LoVo (cell line): ENCODE measurements at regions not wholly inside any gene's neighbourhood (a gene's known extent, or its start where the extent isn't known, plus 50 kb on each side); places are given as distances from the start of the nearest gene placed in this dataset.

Source experiments
- DNase-seq: peaks from one replicate; pipeline ENCODE4 v3.0.0-alpha.2; 2016; ENCODE audit warnings: low spot score

GRCh38 chr1:192949783-192950182 is 109.4 kb downstream of the UCHL5 start:
- DNase-seq, result no peak

- DNase-seq, result no peak
Observed at GRCh38 chr1:192950926-192951325, 108.2 kb downstream of the UCHL5 start.

- no peak for DNase-seq
Observed at GRCh38 chr1:192951691-192952460, 107.3 kb downstream of the UCHL5 start.

GRCh38 chr1:192952646-192953045 is 106.5 kb downstream of the UCHL5 start:
- DNase-seq, result no peak

GRCh38 chr1:192954705-192955265 is 104.4 kb downstream of the UCHL5 start:
- DNase-seq, result no peak

- DNase-seq, result no peak
Observed at GRCh38 chr1:192958350-192958749, 100.8 kb downstream of the UCHL5 start.

- no peak for DNase-seq
Observed at GRCh38 chr1:192958871-192959270, 100.3 kb downstream of the UCHL5 start.

- no peak for DNase-seq
Observed at GRCh38 chr1:192959657-192960186, 99.4 kb downstream of the UCHL5 start.
